Lower lobe of right lung (tissue), 2 donors: ENCODE measurements at regions not wholly inside any gene's neighbourhood (a gene's known extent, or its start where the extent isn't known, plus 50 kb on each side); places are given as distances from the start of the nearest gene placed in this dataset.

ENCODE experiments used
- ATAC-seq, 2 donors: fragments of 200-7000 bp; cut with Tn5 transposase; one replicate each; pipeline ENCODE4 v1.9.1; 2020 to 2022; ENCODE audit warnings: mild to moderate bottlenecking in 2 of 2, moderate library complexity in 2 of 2
- DNase-seq: peaks from one replicate; pipeline ENCODE4 v3.0.0-alpha.2; 2020
- H3K27ac ChIP-seq: fragments of 200-600 bp; one replicate; pipeline ENCODE4 v1.8.0; 2022
- H3K27me3 ChIP-seq: fragments of 200-600 bp; one replicate; pipeline ENCODE4 v1.8.0; 2022; ENCODE audit warnings: low read depth
- H3K36me3 ChIP-seq: fragments of 200-600 bp; one replicate; pipeline ENCODE4 v1.8.0; 2022; ENCODE audit warnings: mild to moderate bottlenecking
- H3K4me1 ChIP-seq: fragments of 200-600 bp; one replicate; pipeline ENCODE4 v1.8.0; 2022
- H3K4me3 ChIP-seq: fragments of 200-600 bp; one replicate; pipeline ENCODE4 v1.8.0; 2022; ENCODE audit warnings: mild to moderate bottlenecking
- H3K9me3 ChIP-seq: fragments of 200-600 bp; one replicate; pipeline ENCODE4 v1.8.0; 2022
- intact Hi-C: fragments of 100-400 bp; cut with DNase I; formaldehyde crosslinking; loops from one replicate; pipeline ENCODE4 v1.11.0; 2022
- TF ChIP-seq, protein P1 (sequence below): fragments of 200-600 bp; IDR thresholded peaks from one replicate; pipeline ENCODE4 v1.8.0; 2022; ENCODE audit warnings: antibody characterized with exemption, mild to moderate bottlenecking
- donor health status: DM: no; HTN: yes; CAD: no; lungs with severe emphysema.

DNA sequence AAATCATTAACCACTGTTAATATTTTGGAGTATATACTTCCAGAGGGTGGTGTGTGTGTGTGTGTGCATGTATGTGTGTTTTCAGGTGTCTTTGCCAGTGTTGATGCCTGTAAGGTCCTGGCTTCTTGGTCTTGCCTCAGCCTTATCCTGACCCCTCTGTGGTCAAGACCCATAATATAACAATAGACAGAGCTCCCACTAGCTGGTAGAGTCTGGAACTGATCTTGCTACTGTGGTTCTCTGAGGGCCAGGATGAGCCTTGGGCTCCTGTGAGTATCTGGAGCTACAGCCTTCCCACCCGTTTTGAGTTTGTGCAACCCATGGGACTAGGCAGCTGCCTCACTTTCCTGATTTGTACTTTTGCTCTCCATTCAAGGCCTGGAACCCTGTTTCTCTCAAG lies 191.0 kb downstream of the IBTK start:
- Histone ChIP-seq H3K27me3 (no peaks in the 10 kb centered on the region), H3K4me1 (no peaks in the 10 kb centered on the region), H3K4me3 (no peak overlapping the region), H3K27ac (no peak overlapping the region), H3K9me3 (no peaks in the 10 kb centered on the region), H3K36me3 (no peaks in the 10 kb centered on the region)
- intact Hi-C loops: no loop called here
- TF ChIP-seq, protein P1, sequence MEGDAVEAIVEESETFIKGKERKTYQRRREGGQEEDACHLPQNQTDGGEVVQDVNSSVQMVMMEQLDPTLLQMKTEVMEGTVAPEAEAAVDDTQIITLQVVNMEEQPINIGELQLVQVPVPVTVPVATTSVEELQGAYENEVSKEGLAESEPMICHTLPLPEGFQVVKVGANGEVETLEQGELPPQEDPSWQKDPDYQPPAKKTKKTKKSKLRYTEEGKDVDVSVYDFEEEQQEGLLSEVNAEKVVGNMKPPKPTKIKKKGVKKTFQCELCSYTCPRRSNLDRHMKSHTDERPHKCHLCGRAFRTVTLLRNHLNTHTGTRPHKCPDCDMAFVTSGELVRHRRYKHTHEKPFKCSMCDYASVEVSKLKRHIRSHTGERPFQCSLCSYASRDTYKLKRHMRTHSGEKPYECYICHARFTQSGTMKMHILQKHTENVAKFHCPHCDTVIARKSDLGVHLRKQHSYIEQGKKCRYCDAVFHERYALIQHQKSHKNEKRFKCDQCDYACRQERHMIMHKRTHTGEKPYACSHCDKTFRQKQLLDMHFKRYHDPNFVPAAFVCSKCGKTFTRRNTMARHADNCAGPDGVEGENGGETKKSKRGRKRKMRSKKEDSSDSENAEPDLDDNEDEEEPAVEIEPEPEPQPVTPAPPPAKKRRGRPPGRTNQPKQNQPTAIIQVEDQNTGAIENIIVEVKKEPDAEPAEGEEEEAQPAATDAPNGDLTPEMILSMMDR: no peak
- DNase-seq (no peak), ATAC-seq (no peak)

DNA sequence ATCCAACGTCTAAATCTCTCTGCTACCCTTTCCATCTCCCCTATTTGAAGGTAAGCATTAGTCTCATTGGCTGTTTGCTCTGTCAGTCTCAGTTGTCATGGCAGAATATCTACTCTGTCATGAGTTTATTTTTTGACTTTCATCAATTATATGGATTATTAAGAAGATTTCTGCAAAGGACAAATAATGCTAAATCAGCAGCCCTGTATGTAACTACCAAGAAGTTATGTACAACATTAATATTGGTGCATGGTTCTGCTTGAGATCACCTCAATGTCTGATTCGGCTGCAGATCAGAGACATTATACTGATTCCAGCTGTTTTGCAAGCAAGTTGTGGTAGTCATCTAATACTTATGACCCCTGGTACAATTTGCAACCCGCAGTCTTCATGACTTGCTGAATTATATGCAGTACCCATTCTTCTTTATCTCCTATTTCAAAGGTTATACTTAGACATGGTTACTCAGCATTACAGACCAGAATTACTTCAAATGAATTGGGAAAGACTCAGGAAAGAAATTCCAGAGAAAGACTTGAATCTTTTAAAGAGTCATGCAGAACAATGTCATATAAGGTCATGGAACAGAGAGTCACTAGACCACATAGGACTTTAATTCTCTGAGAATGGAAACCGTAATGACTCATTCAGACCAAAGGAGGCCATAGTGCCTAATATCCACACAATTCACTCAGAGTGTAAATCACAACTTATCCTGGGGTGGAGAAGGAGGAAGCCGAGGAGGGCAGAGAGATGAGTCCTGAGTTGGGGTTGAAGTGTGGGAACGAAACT lies 201.4 kb downstream of the IBTK start:
- no peaks in the 10 kb centered on the region for H3K36me3 ChIP-seq
- intact Hi-C loops: no loop called here
- H3K27me3 ChIP-seq: no peaks in the 10 kb centered on the region
- DNase-seq (no peak), ATAC-seq (no peak)
- H3K4me3 ChIP-seq: no peak overlapping the region
- no peak overlapping the region for H3K27ac ChIP-seq
- TF ChIP-seq, protein P1: no peak
- no peaks in the 10 kb centered on the region for H3K4me1 ChIP-seq
- no peaks in the 10 kb centered on the region for H3K9me3 ChIP-seq

DNA sequence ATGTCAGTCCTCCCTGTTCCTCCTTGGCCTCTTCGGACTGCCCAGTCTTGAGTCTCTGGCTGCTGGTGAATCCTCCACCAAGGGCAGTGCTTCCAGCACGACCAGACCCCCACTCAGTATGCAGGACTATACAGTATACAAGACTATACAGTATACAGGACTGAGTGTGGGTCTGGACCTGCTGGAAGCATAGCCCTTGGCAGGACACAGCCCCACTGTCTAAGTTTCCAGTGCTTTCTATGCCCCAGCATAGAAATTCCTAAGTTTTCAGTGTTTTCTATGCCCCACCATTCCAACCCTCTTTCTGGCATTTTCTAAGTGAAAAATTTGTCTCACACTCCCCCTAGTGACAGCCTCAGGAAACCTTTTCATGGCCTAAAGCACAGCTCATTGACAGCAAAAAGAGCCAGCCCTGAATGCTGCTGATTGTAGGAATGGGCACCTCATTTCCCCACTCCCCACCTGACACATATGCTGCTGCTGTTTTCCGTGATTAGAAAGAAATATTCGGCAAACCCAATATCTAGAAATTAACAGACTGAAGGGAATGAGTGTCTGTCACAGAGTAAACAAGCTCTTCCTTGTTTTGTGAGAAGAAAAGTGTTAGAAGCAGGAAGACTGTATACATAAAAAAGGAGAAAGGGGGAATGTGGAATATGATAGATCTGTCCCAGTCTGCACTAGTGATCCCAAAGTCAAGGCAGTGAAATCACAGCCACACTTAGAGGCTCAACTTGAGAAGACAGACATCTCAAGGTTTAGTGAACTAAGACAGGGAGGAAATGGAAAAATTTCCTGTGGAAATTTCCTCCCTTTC lies 206.9 kb downstream of the IBTK start:
- ATAC-seq (peak; percentile 71 to 88), DNase-seq (no peak)
- Histone ChIP-seq H3K27ac (no peak overlapping the region), H3K9me3 (no peaks in the 10 kb centered on the region), H3K4me1 (no peaks in the 10 kb centered on the region), H3K36me3 (no peaks in the 10 kb centered on the region), H3K27me3 (no peaks in the 10 kb centered on the region), H3K4me3 (no peak overlapping the region)
- intact Hi-C loops: no loop called here
- TF ChIP-seq, protein P1: peak; percentile 58

DNA sequence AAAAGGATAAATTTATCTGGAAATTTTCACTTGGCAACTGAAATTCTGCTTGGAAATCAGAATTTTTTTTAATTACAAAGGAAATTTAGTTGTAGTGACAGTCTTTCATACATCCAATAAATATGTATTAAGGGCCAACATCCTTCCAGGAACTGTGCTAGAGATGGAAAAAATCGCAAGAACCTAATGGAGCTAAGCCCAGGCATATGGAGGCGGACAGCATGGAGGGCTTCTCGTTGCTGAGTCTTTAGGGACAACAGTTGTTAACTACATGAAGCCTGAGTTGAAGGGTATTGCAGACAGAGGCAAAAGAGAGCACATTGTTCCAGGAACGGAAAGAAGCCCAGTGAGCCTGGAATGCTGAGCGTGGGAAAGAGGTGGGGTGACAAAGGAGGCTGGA lies 208.9 kb downstream of the IBTK start:
- intact Hi-C loops: no loop called here
- TF ChIP-seq, protein P1: no peak

DNA sequence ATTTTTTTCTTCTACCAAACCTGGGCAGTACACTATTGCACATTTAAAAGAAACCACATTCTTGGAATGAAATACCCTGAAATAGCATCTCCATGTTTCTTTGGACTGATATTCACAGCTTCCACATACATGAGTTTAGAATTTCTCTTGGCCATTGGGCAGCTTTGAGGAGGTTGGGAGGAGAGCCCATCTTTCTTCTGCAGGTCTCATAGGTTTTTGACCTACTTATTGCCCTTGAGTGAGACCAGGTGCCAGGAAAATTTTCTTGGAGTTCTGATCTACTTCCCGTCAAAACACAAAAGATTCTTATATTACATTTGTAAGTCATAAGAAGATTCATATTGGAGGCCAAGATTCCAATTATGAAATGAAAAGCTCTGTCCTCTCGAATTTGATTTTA lies 212.0 kb downstream of the IBTK start:
- Histone ChIP-seq H3K4me3 (no peak overlapping the region), H3K9me3 (no peaks in the 10 kb centered on the region), H3K27ac (no peak overlapping the region), H3K27me3 (no peaks in the 10 kb centered on the region), H3K4me1 (no peaks in the 10 kb centered on the region), H3K36me3 (no peaks in the 10 kb centered on the region)
- DNase-seq (no peak), ATAC-seq (no peak)
- intact Hi-C loops: no loop called here
- TF ChIP-seq, protein P1: no peak

More for the DNA sequence above, 208.9 kb downstream of the IBTK start:
- H3K27ac ChIP-seq: no peak overlapping the region
- no peaks in the 10 kb centered on the region for H3K9me3 ChIP-seq
- ATAC-seq (no peak), DNase-seq (no peak)
- H3K36me3 ChIP-seq: no peaks in the 10 kb centered on the region
- no peak overlapping the region for H3K4me3 ChIP-seq
- H3K27me3 ChIP-seq: no peaks in the 10 kb centered on the region
- H3K4me1 ChIP-seq: no peaks in the 10 kb centered on the region
